Keratinocyte (primary cell): ENCODE measurements at regions not wholly inside any gene's neighbourhood (a gene's known extent, or its start where the extent isn't known, plus 50 kb on each side); places are given as distances from the start of the nearest gene placed in this dataset.

Experiments
- CTCF ChIP-seq, 3 experiments: IDR thresholded peaks in 1 of 3; conservative IDR thresholded peaks in 1 of 3; optimal IDR thresholded peaks in 1 of 3; 2 replicates in 2 of 3; 3 replicates in 1 of 3; pipeline versions ENCODE3 to v1.5.1; 2011; ENCODE audit warnings: low read length in 3 of 3, mild to moderate bottlenecking in 3 of 3, moderate library complexity in 2 of 3, control low read depth in 1 of 3, inconsistent platforms in 1 of 3; ENCODE audit not compliant: insufficient read depth in 2 of 3; ENCODE audit errors: extremely low read depth in 1 of 3
- EZH2 ChIP-seq: IDR thresholded peaks from one replicate; pipeline ENCODE4 v1.6.1; 2012; ENCODE audit warnings: inconsistent platforms, mild to moderate bottlenecking, low read length, moderate library complexity

DNA sequence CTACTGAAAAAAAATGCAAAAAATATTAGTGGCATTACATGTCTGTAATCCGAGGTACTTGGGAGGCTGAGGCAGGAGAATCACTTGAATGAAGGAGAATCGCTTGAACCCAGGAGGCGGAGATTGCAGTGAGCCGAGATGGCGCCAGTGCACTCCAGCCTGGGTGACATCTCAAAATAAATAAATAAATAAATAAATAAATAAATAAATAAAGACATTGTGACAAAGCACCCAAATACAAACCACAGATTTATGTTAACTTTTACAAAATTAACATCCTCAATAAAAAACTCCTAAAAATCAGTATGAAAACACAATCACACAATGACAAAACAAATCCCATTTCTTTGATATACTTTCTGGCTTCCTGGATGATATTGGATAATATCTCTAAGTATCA is 808.3 kb downstream of the REEP3 start:
- TF ChIP-seq CTCF (optimal IDR thresholded peaks at IDR 0.05 in 1 of 3, IDR thresholded peaks at IDR 0.05 in 1 of 3, conservative IDR thresholded peaks at IDR 0.05 in 1 of 3; ENCODE audit: extremely low read depth in 1 of 3, insufficient read depth in 2 of 3, low read length in 3 of 3) = no peak
- TF ChIP-seq EZH2 = no peak
